GM10248 (cell line): ENCODE measurements at regions not wholly inside any gene's neighbourhood (a gene's known extent, or its start where the extent isn't known, plus 50 kb on each side); places are given as distances from the start of the nearest gene placed in this dataset.

Experiments
- CTCF ChIA-PET: fragments of 300-600 bp; sonication (Branson Sonifier 250); formaldehyde crosslinking; extraction: SDS; loops from one replicate; lab custom pipeline; 2021; ENCODE audit warnings: antibody characterized with exemption; lab: Yijun Ruan, JAX
- POLR2A ChIA-PET: fragments of 350-650 bp; sonication (Branson Sonifier 250); formaldehyde crosslinking; extraction: SDS; loops from one replicate; lab custom pipeline; 2020; ENCODE audit warnings: antibody characterized with exemption; lab: Yijun Ruan, JAX
- DNase-seq: peaks from one replicate; pipeline ENCODE4 v3.0.0; 2012; ENCODE audit errors: extremely low spot score
- TF ChIP-seq, protein P1 (sequence below): IDR thresholded peaks from 2 replicates; pipeline ENCODE4 v1.5.1; 2012; ENCODE audit warnings: mild to moderate bottlenecking, low read depth; ENCODE audit errors: extremely low read depth, missing control alignments, control extremely low read depth

- DNase-seq: no peak
- POLR2A ChIA-PET: no interaction called here
- TF ChIP-seq, protein P1, sequence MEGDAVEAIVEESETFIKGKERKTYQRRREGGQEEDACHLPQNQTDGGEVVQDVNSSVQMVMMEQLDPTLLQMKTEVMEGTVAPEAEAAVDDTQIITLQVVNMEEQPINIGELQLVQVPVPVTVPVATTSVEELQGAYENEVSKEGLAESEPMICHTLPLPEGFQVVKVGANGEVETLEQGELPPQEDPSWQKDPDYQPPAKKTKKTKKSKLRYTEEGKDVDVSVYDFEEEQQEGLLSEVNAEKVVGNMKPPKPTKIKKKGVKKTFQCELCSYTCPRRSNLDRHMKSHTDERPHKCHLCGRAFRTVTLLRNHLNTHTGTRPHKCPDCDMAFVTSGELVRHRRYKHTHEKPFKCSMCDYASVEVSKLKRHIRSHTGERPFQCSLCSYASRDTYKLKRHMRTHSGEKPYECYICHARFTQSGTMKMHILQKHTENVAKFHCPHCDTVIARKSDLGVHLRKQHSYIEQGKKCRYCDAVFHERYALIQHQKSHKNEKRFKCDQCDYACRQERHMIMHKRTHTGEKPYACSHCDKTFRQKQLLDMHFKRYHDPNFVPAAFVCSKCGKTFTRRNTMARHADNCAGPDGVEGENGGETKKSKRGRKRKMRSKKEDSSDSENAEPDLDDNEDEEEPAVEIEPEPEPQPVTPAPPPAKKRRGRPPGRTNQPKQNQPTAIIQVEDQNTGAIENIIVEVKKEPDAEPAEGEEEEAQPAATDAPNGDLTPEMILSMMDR: no peak
- CTCF ChIA-PET: no interaction called here
Observed at GRCh38 chr1:170230323-170230722, 84.6 kb downstream of the NTMT2 start.

- TF ChIP-seq, protein P1: no peak
- CTCF ChIA-PET: interaction anchor here (1.3 to 1.6 kb wide), 3 partner anchors 9 to 18 kb away, joined by 3 to 4 read pairs (median 3); no protein-coding TSS in a partner anchor
- DNase-seq: no peak
- POLR2A ChIA-PET: no interaction called here
Observed at GRCh38 chr1:170231662-170232061, 85.9 kb downstream of the NTMT2 start.

DNA sequence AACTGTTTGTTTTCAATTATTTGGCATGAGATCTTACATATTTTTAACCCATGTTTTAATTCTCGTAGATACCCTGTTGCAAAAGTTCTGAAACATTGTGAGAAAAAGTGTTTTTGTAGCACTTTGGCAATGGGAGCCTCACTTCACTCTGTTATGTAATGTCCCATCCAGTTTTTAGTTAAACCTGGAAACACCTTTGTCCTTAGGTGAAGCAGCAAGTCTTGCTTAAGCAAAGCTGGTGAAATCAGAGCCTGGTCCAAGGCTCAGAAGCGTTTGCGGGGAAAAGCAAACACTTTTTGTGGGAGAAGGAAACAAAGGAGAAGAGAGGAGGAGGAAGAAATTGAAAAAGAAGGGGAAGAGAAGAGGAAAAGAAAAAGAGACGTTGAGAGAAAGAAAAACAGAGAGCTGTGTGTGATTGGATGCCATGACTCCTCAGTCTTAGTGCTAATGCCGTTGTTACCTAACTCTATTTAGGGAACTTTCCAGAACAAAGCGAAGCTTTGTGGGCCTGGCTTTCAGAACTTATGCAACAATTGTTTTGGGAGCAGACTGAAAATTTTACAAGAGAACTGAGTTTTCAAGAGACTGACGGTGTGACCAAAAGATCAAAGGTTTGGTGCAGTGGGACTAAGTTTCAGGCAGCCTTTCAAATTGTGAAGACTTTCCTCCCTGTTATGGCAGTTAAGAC lies 93.1 kb downstream of the NTMT2 start:
- ChIA-PET CTCF (no interaction called here), POLR2A (no interaction called here)
- TF ChIP-seq, protein P1: no peak
- no peak for DNase-seq

DNA sequence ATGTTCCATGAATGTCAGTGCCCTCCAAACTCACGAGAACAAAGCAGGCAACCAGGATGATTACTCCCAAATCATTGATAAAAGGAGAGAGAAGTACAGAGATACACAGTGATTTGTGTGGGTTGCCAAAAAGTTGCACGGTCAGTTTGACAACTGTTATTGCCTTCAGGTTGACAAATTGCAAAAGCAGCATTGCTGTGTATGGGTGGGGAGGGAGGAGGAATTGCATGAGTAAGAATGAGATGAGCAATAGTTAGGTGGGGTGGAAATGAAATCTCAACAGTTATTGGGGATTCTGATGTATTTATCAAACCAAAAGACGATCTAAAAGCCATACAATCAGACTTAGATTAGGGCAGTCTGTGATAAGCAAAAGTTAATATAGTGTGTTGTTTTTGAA lies 93.7 kb downstream of the NTMT2 start:
- CTCF ChIA-PET: no interaction called here
- TF ChIP-seq, protein P1: no peak

DNA sequence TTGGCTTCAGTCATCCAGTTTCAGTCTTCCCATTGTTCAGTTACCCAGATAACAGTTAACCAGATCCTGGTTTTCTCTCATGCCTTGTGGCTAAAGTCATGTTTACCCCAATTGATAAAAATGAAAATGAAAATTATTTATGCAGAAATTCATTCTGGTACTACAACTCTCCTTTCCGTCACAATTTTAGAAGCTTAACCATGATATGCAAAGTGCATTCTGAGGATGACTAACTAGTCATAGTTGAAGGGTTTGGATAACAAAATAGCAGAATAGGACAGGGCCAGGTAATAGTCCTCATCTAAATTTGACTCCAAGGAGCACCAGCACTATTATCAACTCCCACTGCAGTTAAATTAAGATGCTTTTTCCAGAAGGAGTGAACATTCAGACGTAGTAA lies 94.7 kb downstream of the NTMT2 start:
- no peak for DNase-seq
- TF ChIP-seq, protein P1: no peak
- ChIA-PET CTCF (no interaction called here), POLR2A (interaction anchor here (0.6 kb wide), 1 partner anchor 140 kb away, joined by 3 read pairs; no protein-coding TSS in a partner anchor)

More for the DNA sequence above, 93.7 kb downstream of the NTMT2 start:
- POLR2A ChIA-PET: no interaction called here
- no peak for DNase-seq

DNA sequence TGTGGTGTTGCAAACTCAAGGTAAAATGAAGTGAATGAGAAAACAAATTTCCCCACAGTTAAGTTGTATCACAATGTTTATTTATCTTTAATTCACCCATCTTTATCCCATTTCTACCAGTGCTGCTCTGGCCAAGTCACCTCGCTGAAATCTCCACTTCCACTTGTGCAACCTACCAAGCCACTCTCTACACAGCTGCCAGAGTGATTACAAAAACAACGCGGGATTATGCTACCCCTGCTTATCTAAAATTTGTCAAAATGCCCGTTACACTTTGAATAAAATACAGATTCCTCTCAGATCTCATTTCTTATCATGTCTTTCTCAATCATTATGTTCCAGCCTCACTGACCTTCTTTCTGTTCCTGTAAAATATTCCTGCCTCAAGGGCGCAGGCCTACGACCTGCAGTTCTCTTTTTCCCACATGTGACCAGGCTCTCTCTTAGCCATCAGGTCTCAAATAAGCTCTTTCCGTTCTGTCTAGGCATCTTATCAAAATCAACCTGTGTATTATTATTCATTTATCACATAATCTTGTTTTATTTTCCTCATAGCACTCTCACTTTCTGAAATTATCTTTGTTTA lies 95.6 kb downstream of the NTMT2 start:
- TF ChIP-seq, protein P1: no peak
- POLR2A ChIA-PET: no interaction called here

More for the DNA sequence above, 95.6 kb downstream of the NTMT2 start:
- no peak for DNase-seq
- CTCF ChIA-PET: no interaction called here
